GM21723 (cell line): ENCODE measurements at regions not wholly inside any gene's neighbourhood (a gene's known extent, or its start where the extent isn't known, plus 50 kb on each side); places are given as distances from the start of the nearest gene placed in this dataset.
"Not testable (repeated sequence)": the region's sequence is repeated elsewhere in the genome, so short reads cannot be mapped to it uniquely, and the experiment has no call there.

Experiments used
- ATAC-seq: cut with Tn5 transposase; IDR thresholded peaks from one replicate; pipeline ENCODE4 v1.9.1; 2021; ENCODE audit warnings: mild to moderate bottlenecking, moderate library complexity; ENCODE audit not compliant: unreplicated experiment

DNA sequence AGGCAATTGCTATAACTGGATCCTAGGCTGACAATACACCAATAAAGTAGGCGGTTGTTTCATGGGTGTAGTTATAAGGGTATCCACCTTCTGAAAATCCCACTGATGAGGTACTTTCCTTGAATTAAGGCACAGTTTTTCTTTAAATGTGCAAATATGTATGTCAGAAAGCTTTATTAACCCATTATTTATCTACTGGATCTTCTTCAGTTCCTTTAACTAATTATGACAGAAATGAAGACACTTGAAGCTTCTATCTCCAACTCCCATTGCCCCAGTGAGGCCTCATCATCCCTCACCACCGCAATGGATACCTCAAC, 159.6 kb upstream of the KLF3 start:
- ATAC-seq: no peak

DNA sequence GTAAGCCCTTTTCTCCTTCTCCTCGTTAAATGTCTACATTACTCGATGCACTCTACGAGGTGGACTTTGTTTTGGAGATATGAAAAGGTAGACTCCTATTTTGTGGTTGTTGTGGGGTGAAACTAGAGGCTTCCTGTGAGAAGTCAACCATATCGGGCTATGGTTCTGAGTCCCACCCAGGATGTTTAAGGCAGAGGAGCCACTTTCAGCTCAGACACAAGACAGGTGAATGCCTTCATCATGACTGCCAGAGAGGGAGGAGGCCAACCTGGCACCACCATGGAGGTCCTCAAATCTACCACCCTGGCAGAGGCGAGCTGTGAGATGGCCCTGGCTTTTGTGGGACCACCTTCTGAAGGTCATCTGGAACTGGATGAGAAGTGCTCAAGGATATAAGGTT, 154.4 kb upstream of the KLF3 start:
- peak; percentile 65 for ATAC-seq

DNA sequence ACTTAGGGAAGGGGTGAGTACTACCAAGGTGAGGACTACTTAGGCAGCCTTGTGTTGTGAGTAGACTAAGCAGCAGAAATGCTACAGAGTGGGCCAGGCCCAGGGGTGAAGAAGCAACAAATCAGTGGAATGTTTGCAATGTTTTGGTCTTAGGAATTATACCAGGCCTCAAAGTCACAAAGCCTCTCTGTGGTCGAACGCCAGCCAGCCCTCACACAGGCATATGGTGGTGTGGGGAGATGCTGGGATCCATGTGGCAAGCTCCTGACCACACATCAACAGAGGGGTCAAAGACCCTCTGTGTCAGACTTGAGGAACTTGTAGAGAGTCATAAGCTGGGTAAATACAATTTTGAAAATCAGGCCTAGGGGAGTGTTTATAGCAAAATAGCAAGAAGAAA, 153.8 kb upstream of the KLF3 start:
- ATAC-seq: no peak

DNA sequence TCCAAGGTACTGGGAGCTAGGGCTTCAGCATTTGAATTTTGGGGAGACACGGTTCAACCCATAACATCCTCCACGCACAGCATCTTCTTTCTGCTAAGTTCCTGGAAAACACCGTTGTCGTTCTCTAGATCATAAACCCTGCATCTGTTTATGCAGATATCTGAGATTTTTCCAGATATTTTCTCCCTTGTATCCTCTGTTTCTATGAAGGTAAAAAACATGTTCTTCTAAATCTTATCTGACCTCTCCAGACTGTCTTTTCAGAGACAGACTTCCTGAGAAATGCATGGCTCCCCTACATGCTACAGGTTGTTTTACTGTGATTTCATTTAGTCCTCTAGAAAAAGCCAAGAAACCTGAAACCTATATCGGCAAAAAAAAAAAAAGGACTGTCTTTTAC, 152.3 kb upstream of the KLF3 start:
- no peak for ATAC-seq

DNA sequence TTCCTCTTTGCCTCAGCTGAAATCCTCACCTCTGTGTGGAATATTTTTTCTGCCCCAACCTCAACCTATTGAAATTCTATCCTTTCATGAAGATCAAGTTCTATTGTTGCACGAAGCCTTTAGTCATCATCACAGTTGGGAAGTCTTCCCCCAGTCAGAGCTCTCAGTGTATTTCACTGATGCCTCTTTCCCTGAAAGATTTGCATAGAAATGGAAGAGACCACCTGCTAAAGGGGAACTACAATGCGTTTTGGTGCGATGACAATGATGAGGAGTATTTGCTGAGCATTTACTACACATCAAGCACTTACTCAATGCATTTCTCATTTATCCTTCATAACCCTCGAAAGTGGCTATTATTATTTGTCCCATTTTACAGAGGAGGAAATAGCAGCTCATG, 151.2 kb upstream of the KLF3 start:
- no peak for ATAC-seq

DNA sequence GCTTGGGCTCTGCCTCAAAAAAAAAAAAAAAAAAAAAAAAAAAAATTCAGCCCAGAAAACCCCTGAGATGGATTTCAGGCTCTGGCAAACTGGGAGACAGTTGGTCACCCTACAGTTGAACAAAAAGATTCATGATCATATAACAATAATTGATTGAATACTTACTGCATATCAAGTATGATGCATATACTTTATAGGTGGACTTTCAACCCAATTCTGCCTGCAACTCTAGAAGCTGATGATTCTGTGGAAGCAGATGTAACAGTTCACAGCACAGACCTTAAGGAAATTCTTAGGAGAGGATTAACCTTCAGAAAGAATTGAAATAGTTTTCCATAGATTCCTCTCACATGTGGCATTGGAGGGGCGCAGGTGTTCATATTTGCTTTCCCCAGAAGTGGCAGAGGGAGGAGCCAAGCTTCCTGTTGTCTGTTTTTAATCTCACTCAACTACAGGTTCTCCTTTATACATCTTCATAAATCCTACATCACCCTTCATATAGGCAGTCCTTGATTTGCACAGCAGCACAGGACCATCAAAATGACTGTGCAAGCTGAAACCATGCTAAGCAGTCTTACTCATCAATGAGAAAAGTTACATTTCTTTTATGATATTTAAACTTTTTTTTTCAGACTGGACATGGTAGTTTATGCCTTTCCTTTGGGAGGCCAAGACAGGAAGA, 149.4 kb upstream of the KLF3 start:
- no peak for ATAC-seq

DNA sequence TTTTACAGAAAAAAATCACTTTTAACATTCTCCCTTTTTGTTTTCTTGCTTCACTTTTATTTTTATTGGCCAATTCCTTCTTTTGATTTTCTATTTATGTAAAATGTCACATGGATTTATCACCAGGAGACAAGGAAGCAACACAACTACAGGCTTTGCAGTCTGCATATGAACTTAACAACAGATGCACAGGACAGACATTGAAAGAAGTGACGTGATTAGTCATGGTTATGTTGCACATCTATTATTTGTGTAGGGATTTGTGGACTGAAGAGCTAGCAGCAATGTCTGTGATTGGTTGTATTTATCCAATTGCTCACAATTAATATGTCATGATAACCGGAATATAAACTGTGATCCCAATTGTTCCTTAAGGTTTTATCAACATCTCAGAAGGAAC, 147.8 kb upstream of the KLF3 start:
- ATAC-seq: no peak

DNA sequence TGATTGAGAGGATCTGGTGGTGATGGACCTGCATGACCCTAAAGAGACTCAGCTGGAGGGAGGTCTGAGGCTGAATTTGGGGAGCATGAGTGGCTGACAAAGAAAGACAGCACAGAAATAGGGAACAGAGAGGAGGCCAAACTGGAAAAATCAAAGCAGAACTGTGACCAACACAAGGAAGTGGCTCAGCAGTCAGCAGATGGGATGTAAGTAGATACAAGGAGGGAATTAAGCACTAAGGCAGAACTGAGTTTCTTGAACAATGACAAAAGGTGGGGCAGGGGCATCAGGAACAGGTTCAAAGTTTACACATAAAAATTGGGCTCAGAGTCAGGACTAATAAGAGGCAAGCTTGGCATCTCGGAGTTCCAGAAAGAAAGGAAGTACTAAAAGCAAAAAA, 144.3 kb upstream of the KLF3 start:
- ATAC-seq: no peak

DNA sequence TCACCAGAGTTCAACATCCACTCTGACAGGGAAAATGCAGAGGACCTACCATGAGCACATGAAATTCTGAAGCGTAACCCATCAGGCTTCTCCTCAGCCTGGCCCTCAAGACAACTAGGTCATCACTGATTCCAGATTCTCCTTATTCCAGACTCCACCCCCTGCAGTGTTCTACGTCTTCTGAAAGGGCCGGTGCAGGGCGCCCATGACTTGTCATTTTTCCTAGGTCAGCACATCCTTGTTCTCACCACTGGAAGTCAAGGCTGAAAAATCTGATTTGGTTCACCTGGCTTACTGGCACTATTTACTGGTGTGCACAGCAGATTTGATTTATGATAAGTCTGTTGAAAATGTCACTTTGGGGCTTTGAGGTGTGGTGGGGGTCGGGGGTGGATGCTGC, 140.9 kb upstream of the KLF3 start:
- ATAC-seq: no peak

DNA sequence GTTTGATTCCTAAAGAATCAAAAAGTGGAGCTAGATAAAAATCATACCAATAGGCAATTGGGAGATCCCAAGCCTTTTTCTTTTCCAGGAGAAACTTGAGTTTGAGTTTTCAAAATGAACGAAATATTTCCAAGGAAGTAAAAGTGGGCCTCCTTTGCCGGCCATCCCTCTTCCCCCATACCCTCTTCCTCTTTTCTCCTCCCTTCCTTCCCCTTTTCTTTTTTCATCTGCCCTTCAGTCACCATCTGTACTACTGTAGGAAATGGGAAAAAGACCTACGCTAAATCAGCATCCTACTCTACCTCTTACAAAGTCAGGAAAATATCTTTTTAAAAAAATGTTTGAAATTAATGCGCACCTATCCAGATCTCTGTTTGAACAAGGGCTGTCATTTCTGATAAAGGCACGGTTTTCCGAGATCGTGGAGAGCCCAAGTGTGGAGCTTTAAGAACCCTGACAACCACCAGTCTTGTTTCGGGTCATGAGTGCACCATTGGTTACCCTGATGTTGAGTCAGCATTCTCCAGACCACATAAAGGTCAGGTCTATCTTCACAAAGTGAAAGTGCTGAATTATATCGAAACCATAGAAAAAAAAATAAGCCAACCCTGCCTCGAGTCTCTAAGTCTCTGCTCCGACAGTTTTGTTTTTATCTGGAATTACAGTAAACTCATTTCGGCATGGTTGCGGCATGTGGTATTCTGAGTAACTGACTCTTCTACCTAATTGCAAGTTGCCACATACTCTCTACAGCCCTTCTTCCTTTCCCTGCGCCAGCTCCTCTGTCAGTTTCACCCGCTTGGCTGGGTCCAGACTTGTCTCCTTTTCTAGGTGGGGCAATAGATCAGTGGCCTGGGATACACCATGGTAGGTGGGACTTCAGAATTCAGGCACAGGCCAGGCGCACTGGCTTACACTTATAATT, 140.2 kb upstream of the KLF3 start:
- peak; percentile 98 for ATAC-seq

DNA sequence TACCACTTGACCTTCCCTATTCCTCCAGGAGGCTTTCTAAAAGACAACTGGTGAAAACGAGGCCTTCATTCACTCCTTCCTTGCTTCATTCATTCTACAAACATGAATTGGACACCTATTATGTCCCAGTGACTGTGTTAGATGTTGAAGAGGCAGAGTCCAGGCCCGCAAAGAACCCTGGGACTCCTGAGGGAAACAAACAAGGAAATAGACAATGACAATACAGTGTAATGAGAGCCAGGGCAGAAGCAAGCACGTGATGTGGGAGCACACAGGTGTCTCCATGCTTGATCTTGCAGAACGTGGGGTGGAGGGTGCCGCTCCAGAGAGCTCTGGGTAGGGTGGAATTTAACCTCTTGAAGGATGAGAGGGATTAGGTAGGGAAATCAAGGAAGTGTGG, 137.6 kb upstream of the KLF3 start:
- no peak for ATAC-seq

DNA sequence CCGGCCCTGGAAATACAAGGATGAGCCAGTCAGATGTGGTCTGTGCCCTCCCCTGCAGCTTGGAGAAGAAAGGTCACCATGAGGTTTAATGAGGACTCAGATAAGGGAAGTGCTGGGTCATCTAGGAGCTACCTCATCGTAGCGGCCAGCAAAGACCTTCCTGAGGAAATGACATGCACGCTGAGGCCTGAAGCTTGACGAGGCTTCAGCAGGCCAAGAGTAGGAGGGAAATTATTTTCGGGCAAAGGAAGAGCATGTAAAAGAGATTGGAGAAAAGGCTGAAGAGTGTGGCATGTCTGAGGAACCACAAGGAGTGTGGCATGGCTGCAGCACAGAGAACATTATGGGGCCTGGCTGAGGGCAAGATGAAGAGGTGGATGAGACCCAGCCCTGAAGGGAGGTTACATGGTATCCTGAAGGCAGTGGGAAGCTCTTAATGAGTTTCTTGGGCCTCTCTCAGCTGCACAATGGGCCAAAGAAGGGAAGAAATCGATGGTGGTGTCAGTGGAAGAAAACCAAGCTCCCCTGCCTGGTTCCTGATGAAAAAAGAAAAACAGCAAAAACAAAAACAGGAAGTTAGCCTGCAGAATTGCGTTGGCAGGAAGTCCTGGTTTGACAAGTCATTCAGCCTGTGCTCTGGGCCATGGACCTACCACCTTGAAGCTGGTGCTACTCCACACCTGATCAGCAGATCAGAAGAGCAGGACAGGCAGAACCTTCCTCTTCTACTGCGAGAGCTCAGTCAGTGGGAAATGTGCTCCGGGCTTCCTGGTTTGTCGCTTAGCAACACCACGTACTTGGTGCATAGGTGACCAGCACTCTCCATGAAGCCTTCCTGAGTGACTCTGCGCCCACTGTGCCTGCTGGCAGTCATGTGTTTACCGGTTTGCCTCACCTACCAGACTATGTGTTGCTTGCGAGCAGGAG, 134.5 kb upstream of the KLF3 start:
- ATAC-seq: peak; percentile 74

DNA sequence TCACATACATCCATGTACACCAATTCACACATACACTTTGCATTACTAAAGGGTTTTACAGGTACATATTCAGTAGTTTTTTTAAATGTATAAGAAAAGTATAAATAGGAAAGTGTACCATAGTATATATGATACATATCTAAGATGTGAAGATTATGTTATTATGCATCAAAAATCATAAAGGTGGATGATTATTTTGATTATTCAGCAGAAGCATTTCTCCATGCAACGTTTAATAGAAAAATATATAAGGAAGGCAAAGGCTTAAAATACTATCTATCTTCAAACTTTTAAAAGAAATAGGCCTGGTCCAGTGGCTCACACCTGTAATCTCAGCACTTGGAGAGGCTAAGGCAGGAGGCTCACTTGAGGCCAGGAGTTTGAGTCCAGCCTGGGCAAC, 133.5 kb upstream of the KLF3 start:
- ATAC-seq: no peak

DNA sequence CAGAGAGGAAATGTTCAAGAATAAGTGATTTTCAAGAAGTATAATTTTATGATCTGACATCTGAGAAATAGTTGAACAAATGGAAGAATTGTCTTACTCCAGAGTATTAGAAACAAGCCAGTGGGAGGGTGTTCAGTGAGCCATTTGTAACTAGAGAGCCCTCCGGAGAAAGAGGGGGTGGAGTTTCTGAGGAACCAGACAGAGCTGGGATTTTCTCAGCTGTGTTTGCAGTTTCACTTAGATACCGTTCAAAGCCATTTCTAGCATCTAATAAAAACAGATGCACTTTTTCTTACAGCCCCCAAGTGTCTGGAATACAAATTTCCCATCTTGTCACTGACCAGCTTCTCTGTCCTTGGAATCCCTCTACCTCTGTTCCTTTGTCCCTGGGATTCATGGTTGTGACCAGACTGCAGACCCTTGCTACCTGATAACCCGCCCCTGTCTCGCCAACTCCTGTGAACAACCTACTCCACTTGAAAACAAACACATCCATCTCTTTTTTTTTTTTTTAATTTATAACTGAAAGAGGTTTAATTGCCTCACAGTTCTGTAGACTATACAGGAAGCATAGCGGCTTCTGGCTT, 132.8 kb upstream of the KLF3 start:
- no peak for ATAC-seq

DNA sequence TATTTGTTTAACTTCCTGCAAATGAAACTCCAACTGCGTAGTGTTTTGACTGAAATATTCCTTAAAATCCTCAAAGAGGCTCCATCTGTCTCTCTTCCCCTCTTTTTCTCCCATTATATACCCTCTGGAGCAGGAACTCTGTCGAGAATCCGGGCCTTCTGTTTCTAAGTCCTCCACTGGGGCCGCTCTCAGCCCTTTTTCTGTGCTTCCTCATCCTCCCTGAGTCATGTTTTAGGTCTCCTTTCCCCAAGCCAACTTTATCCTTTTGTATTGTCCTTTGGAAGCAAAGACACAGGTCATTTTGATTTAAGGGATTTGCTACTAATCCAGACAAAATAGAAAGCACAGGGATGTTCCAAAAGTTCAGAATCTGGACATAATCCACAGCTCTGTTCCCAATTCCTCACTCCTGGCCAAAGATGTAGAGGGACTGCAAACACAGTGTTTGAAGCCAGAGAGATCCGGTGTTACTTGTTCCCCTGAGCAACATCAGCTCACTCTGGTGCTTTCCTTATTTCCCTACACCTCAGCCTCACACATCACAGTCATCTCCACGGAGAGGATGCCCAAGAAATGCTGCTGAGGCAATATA, 131.0 kb upstream of the KLF3 start:
- ATAC-seq: no peak

DNA sequence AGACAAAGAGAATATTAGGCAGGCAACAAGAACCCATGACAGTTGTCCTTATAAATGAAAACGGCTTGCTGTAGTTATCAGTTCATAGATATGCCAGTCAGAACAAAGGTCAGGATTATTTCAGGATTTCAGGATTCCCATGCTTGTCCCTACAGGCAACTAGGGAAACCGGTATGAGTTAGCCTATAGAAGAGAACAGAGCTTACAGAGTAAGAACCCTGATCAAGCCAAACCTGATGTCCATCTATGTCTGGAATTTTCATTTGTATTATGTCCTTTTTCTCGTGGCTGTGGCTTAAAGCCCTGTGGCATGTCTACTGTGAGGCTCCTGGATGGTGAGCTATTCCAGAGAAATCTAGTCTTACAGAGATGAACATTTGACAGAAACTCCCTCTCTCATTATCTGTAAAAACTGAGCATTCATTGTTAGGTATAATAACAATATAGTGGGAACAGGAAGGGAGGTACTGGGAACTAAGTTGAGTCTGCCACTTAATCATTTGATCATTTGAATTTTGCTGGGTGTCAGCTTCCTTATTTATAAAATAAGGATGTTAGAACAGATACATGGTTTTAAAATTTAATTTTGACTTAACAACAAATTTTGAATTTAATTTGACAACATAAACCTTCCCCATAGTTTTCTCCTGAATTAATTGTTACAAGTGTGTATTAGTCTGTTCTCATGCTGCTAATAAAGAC, 129.5 kb upstream of the KLF3 start:
- no peak for ATAC-seq

DNA sequence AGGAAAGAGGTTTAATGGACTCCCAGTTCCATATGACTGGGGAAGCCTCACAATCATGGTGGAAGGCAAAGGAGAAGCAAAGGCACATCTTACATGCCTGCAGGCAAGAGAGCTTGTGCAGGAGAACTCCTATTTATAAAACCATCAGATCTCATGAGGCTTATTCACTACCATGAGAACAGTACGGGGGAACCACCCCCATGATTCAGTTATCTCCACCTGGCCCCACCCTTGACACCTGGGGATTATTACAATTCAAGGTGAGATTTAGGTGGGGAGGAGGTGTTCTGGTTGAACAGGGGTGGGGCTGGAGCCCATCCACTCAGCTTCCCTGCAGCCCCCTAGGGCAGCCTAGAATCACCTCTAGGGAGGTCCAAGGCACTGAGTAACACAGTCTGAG, 128.9 kb upstream of the KLF3 start:
- not testable (repeated sequence) for ATAC-seq

DNA sequence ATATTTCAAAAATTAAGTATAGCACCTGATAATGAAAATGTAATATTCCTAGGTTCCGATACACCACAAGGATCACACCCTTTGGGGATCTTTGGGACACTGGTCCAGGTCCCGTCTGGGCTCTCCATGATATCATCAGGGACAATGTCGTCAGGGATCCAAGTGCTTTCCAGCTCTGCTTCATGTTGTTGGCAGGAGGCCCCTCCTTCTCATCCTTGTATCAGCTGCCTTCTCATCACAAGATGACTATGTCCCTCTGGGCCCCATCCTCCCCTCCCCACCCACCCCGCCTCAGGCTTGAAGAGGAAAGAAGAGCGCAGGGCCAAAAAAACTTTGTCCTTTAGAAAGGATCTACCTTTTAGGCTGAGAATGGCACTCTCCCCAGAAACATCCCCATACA, 128.3 kb upstream of the KLF3 start:
- no peak for ATAC-seq

DNA sequence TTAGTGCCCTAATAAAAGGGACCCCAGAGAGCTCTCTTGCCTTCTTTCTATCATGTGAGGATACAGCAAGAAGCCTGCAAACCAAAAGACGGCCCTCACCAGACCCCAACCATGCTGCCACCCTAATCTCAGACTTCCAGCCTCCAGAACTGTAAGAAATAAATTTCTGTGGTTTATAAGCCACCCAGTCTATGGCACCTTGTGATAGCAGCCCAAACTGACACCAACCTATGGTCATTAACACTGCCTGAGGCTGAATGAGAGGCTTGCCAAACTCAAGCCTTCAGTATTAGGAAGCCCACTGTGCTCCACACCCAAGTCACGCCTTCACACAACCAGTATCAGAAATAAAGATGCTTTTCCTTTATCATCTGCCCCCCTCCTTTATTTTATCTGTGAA, 127.3 kb upstream of the KLF3 start:
- ATAC-seq: no peak

DNA sequence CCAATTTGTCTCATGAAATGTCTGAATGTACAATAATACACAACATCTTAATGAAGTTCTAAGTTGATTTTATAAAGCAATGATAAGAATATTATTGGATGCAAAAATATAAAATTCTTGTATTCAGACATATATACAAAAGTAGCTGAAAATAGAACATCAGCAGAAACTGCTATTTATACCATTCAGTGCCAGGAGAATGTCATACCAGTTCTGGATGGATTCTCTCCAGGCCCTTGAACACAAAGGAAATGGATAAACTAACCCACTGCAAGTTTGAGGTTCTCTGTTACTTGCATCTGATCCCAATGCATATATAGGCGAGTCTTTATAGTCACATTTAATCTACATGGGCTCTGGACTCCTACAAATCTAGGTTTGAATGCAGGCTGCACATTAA, 126.3 kb upstream of the KLF3 start:
- no peak for ATAC-seq
